GM18909 (cell line): ENCODE measurements at regions not wholly inside any gene's neighbourhood (a gene's known extent, or its start where the extent isn't known, plus 50 kb on each side); places are given as distances from the start of the nearest gene placed in this dataset.
"Not testable (repeated sequence)": the region's sequence is repeated elsewhere in the genome, so short reads cannot be mapped to it uniquely, and the experiment has no call there.

Experiments
- ATAC-seq: cut with Tn5 transposase; IDR thresholded peaks from one replicate; pipeline ENCODE4 v1.9.1; 2021; ENCODE audit warnings: mild to moderate bottlenecking; ENCODE audit not compliant: unreplicated experiment, poor library complexity

GRCh38 chr2:87258887-87259286, 237.2 kb upstream of the PLGLB1 start:
- ATAC-seq, result not testable (repeated sequence)

GRCh38 chr2:87262184-87262702, 240.6 kb upstream of the PLGLB1 start:
- not testable (repeated sequence) for ATAC-seq

DNA sequence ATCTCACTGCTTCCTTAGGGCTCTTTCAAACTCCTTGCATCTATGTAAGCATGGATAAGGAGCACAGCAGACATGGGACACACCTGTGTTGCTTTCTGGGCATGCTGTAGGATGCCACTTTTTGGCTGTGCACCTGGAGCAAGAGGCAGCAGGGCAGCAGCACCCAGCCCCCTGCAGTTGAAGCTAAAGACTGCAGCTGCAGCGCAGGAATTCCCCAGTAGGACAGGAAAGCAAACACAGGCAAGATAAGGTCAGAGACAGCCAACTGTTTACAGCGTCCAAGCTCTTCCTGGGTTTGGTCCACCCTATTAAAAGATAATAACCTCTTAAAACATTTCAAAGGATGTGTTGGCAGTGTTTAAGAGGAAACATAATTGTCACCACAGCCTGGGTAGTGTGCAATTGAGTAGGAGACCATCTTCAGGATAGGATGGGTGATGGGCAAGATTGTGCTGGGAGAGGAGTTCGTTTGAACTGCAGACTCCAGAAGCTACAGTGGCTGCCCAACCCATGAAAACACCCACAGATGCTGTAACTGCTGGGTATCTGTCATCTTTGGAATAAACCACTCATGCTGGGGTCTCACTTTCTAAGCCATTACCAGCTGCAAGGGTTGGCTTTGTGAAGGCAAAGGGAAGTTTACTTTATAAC, 242.3 kb upstream of the PLGLB1 start:
- ATAC-seq, result not testable (repeated sequence)

- not testable (repeated sequence) for ATAC-seq
Observed at GRCh38 chr2:87275192-87275591, 253.5 kb upstream of the PLGLB1 start.

- not testable (repeated sequence) for ATAC-seq
Observed at GRCh38 chr2:87275974-87276629, 254.5 kb upstream of the PLGLB1 start.

GRCh38 chr2:87276673-87277072, 255.0 kb upstream of the PLGLB1 start:
- ATAC-seq, result not testable (repeated sequence)

DNA sequence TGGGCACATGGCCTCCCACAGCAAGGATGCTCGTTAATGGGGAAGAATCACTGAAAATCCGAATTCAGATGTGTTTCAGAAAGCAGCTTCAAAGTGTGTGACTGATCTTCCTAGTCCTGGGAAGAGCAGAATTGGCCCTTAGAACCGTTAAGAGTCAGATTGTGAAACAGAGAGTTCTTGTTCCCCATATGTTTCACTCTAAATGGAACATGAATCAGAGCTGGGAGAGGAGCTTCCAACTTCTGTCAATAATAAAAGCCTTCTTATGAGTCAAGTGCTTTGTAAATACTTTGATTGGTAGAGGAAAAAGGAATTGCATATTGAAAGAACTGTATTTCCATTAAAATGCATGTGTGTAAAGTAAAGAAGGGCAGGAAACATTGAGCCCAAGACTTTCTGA, 256.1 kb upstream of the PLGLB1 start:
- ATAC-seq, result not testable (repeated sequence)

GRCh38 chr2:87280596-87281355, 259.1 kb upstream of the PLGLB1 start:
- ATAC-seq, result not testable (repeated sequence)

GRCh38 chr2:87283735-87284470, 262.3 kb upstream of the PLGLB1 start:
- not testable (repeated sequence) for ATAC-seq

- ATAC-seq, result not testable (repeated sequence)
Observed at GRCh38 chr2:87284471-87284772, 262.8 kb upstream of the PLGLB1 start.

- ATAC-seq, result not testable (repeated sequence)
Observed at GRCh38 chr2:87285139-87285538, 263.5 kb upstream of the PLGLB1 start.

GRCh38 chr2:87290566-87291307, 269.1 kb upstream of the PLGLB1 start:
- not testable (repeated sequence) for ATAC-seq

DNA sequence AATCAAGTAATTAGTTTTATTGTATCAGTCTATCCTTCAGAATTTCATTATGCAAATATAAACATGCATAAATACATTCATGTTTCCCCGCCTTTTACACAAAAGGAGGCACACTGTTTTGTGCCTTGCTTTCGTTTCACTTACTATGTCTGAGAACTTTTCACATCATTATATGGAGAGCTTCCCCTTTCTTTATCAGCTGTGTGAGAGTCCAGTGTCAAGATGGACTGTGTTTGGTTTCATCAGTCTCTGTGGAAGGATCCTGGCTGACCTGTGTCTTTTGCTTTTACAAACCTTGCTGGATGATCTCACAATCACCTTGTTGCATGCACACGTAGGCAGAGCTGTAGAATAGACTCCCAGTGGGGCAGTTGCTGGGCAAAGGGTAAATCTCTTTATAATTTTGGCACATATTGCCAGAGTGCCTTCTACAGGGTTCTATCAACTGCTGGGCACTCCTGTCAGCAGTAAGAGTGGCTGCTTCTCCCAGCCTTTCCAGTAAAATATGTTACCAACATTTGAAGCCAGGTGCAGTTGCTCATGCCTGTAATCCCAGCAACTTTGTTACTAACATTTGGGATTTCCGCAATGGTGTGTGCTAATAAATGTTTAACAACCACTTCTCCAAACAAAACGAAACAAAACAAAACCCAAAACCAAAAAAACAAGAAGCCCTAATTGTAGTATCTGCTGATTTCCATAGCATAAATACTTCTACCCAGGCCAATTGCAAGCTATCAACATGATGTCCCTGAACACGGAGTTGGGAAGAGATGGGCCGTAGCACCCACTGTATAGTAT, 270.0 kb upstream of the PLGLB1 start:
- ATAC-seq, result not testable (repeated sequence)

- ATAC-seq, result not testable (repeated sequence)
Observed at GRCh38 chr2:87293931-87294594, 272.4 kb upstream of the PLGLB1 start.

GRCh38 chr2:87295135-87295534, 273.5 kb upstream of the PLGLB1 start:
- ATAC-seq, result not testable (repeated sequence)

DNA sequence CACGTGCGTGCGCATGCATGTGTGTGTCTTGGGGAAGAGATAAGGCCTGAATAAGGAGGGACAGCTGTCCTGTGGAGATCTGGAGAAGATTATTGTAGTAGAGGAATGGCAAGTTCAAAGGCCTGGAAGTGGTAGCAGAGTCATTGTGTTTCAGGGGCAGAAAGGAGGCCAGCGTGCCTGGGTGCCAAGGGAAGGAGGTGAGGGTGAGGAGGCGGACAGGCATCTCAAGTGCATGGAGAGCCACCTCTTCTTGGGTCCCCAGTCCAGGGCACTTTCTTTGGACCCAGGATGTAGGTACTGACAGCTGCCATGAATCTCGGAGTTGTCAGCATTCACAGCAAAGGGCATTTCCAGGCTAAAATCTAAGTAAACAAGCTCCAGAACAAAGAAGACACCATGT, 279.7 kb upstream of the PLGLB1 start:
- not testable (repeated sequence) for ATAC-seq

GRCh38 chr2:87301871-87302270, 280.2 kb upstream of the PLGLB1 start:
- ATAC-seq, result not testable (repeated sequence)

DNA sequence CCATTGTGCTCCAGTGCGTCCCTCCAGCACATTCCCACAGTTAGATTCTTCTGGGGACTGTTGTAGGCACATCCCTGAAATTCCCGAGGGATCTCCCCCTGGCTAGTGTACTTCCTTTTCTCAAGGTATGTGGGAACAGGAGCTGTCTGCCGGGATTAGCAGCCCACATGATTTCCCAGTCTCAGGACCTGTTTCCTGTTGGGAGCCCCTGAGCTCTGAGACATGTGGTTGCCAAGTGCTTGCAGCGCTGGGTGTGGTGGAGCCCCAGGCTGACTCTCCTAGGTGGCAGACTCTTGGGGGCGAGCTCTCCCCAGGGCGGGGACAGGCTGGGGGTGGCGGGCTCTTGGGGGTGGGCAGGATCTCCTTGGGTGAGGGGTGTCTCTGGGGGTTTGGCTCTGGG, 287.0 kb upstream of the PLGLB1 start:
- ATAC-seq, result not testable (repeated sequence)
